Chondrocyte (in vitro differentiated cells): ENCODE measurements at regions not wholly inside any gene's neighbourhood (a gene's known extent, or its start where the extent isn't known, plus 50 kb on each side); places are given as distances from the start of the nearest gene placed in this dataset.
"Not testable (repeated sequence)": the region's sequence is repeated elsewhere in the genome, so short reads cannot be mapped to it uniquely, and the experiment has no call there.

Source experiments
- DNase-seq: peaks from one replicate; pipeline ENCODE4 v3.0.0; 2021; ENCODE audit warnings: mixed read lengths, low spot score
- H3K27ac Mint-ChIP-seq: one replicate; pipeline ENCODE4 v1.8.0; 2021; ENCODE audit warnings: mild to moderate bottlenecking, moderate library complexity, mixed read lengths; ENCODE audit not compliant: unreplicated experiment
- H3K27me3 Mint-ChIP-seq: 2 replicates; pipeline ENCODE4 v1.8.0; 2021; ENCODE audit warnings: low read depth, mixed read lengths
- H3K36me3 Mint-ChIP-seq: 2 replicates; pipeline ENCODE4 v1.8.0; 2021; ENCODE audit warnings: low read depth, mixed read lengths
- H3K4me1 Mint-ChIP-seq: 2 replicates; pipeline ENCODE4 v1.8.0; 2021; ENCODE audit warnings: low read depth, mild to moderate bottlenecking, mixed read lengths
- H3K4me3 Mint-ChIP-seq: one replicate; pipeline ENCODE4 v1.8.0; 2021; ENCODE audit warnings: mild to moderate bottlenecking, moderate library complexity, mixed read lengths; ENCODE audit not compliant: unreplicated experiment
- H3K9me3 Mint-ChIP-seq: 2 replicates; pipeline ENCODE4 v1.8.0; 2021; ENCODE audit warnings: low read depth, mixed read lengths
- TF ChIP-seq, protein P1 (sequence below): fragments of 200-600 bp; sonication (generic); IDR thresholded peaks from 2 replicates; pipeline ENCODE4 v1.5.0; 2021; ENCODE audit warnings: antibody characterized with exemption, mild to moderate bottlenecking, moderate library complexity

DNA sequence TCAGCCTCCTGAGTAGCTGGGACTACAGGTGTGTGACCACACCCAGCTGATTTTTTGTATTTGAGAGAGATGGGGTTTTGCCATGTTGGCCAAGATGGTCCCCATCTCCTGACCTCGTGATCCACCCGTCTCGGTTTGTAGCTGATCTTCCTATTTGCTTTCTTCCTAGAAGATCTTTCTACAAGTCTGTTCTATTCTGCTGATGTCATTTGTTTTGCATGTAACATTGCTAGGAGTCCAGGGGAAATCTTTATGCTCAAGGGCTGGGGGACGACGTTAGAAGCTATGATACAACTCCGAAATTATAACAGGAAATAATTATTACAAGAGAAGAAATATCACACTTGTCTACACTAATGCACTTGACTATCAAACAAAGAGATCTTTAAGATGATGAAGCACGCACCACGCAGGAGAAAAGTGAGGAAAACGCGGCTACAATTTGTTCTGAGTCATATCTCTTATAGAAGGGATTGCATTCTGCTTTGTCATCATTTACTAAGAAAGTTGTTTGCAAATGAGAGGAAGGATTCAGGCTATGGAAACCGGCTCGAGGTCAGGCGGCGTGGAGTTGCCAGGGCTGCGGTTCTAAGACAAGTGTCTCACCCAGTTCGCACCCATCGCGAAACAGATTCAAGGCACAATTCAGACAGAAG is 103.0 kb upstream of the CARD11 start:
- DNase-seq: no peak
- TF ChIP-seq, protein P1, sequence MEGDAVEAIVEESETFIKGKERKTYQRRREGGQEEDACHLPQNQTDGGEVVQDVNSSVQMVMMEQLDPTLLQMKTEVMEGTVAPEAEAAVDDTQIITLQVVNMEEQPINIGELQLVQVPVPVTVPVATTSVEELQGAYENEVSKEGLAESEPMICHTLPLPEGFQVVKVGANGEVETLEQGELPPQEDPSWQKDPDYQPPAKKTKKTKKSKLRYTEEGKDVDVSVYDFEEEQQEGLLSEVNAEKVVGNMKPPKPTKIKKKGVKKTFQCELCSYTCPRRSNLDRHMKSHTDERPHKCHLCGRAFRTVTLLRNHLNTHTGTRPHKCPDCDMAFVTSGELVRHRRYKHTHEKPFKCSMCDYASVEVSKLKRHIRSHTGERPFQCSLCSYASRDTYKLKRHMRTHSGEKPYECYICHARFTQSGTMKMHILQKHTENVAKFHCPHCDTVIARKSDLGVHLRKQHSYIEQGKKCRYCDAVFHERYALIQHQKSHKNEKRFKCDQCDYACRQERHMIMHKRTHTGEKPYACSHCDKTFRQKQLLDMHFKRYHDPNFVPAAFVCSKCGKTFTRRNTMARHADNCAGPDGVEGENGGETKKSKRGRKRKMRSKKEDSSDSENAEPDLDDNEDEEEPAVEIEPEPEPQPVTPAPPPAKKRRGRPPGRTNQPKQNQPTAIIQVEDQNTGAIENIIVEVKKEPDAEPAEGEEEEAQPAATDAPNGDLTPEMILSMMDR: no peak
- Mint-ChIP-seq H3K9me3 (no peaks in the 10 kb centered on the region), H3K27ac (no peak overlapping the region), H3K36me3 (no peaks in the 10 kb centered on the region), H3K4me3 (no peak overlapping the region), H3K27me3 (peaks cover 21% of the 10 kb centered on the region), H3K4me1 (peaks cover 16% of the 10 kb centered on the region)

DNA sequence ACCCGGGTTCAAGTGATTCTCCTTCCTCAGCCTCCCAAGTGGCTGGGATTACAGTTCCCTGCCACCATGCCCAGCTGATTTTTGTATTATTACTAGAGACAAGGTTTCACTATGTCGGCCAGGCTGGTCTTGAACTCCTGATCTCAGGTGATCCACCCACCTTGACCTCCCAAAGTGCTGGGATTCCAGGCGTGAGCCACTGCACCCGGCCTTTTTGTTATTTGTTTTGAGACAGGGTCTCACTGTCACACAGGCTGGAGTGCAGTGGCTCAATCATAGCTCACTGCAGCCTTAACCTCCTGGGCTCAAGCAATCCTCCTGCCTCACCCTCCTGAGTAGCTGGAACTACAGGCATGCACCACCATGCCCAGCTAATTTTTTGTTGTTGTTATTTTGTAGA is 104.8 kb upstream of the CARD11 start:
- not testable (repeated sequence) for H3K9me3 Mint-ChIP-seq, H3K27ac Mint-ChIP-seq, H3K4me3 Mint-ChIP-seq, H3K36me3 Mint-ChIP-seq, DNase-seq
- H3K4me1 Mint-ChIP-seq: peaks cover 16% of the 10 kb centered on the region
- H3K27me3 Mint-ChIP-seq: peaks cover 21% of the 10 kb centered on the region

DNA sequence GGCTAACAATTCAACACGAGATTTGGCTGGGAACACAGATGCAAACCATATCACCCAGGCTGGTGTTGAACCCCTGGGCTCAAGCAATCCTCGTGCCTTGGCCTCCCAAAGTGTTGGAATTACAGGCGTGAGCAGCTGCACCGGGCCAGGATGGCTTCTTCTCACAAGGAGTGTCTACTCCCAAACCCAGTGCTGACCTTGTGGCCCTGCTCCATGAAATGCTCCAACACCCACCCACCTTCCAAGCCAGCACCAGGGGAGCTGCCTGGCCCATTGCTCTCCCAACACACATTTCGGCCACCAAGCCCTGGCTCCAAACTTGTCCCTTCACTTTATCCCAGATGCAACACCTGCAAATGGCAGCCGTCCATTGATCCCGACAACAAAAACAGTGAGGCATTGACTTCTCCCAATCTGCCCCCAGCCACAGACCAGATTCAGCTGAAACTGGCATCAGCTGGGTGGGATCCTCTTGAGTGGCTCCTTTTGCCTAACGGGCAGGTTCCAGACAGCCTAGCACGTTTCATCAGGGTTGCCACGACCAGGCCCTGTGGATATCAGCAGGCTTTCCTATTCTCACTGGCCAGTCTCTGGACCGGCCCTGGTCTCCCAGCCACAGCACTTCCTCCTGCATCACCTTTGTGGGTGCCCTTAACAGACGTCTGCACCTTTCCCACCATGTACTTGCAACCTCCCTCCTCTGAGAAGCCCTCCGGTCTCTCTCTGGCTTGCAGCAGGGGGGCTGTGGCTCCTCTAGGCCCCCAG is 105.7 kb upstream of the CARD11 start:
- H3K4me3 Mint-ChIP-seq: no peak overlapping the region
- H3K36me3 Mint-ChIP-seq: no peaks in the 10 kb centered on the region
- TF ChIP-seq, protein P1: no peak
- no peak for DNase-seq
- peaks cover 20% of the 10 kb centered on the region for H3K27me3 Mint-ChIP-seq
- H3K4me1 Mint-ChIP-seq: peaks cover 9% of the 10 kb centered on the region
- H3K27ac Mint-ChIP-seq: no peak overlapping the region
- no peaks in the 10 kb centered on the region for H3K9me3 Mint-ChIP-seq

DNA sequence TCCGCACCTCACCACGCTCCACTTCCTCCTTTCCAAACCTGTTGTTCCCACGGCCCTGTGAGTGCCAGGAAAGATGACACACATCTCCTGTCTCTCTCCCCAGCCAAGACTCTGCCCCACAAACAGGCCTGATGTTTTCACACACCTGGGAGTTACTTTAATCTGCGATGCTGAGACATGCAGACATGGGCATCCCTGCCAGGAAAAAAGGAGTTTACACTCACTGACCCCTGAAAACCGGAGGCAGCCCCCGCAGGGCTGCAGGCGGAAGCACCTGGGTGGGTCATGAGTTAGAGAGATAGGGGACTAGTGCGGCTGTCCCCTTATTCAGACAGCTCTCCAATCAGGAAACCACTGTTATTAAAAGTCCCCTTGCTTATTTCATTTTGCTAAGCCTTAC is 106.4 kb upstream of the CARD11 start:
- TF ChIP-seq, protein P1: no peak
- H3K4me1 Mint-ChIP-seq: peaks cover 6% of the 10 kb centered on the region
- H3K27me3 Mint-ChIP-seq: peaks cover 21% of the 10 kb centered on the region
- H3K36me3 Mint-ChIP-seq: no peaks in the 10 kb centered on the region
- no peak overlapping the region for H3K27ac Mint-ChIP-seq
- no peaks in the 10 kb centered on the region for H3K9me3 Mint-ChIP-seq
- H3K4me3 Mint-ChIP-seq: no peak overlapping the region
- DNase-seq: no peak

DNA sequence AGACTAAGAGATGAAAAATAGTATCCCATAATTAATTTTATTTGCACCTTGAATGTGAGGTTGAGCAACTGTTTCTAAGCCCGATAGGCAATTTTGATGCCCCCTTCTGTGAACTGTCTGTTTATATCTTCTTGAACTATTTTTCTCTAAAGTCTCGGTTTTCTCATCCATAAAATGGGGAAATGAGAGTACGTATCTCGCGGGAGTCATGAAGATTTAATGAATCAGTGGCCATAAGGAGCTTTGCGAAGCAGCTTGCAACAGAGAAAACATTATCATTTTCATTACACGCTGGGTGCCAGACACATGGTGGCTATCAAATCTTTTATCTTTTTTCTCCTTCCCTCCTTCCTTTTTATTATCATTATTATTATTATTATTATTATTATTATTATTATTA is 108.1 kb upstream of the CARD11 start:
- Mint-ChIP-seq H3K9me3 (no peaks in the 10 kb centered on the region), H3K4me1 (peaks cover 3% of the 10 kb centered on the region), H3K4me3 (no peak overlapping the region), H3K27me3 (peaks cover 21% of the 10 kb centered on the region), H3K27ac (no peak overlapping the region), H3K36me3 (no peaks in the 10 kb centered on the region)
- TF ChIP-seq, protein P1: no peak
- DNase-seq: no peak

DNA sequence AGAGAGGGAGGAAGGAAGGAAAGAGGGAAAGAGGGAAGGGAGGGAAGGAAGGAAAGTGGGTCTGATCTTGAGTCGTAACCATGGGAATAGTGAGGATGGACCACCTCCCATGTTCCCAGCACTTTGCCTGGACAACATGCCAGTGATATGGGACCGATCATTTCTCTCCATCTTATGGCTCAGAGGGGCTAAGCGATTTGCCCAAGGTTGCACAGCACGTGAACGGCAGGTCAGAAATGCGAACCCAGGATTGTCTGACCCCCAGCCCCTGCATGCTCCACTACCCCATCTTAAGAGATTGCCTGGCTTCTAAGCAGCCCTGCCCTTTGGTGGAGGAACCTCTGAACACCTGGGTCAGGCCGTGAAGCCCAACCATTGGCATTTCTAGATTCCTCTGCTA is 109.0 kb upstream of the CARD11 start:
- Mint-ChIP-seq H3K27me3 (peaks cover 20% of the 10 kb centered on the region), H3K36me3 (no peaks in the 10 kb centered on the region), H3K9me3 (no peaks in the 10 kb centered on the region), H3K4me1 (peaks cover 4% of the 10 kb centered on the region), H3K4me3 (no peak overlapping the region), H3K27ac (no peak overlapping the region)
- TF ChIP-seq, protein P1: no peak
- DNase-seq: no peak
